ENCODE measurements at regions not wholly inside any gene's neighbourhood (a gene's known extent, or its start where the extent isn't known, plus 50 kb on each side); places are given as distances from the start of the nearest gene placed in this dataset.

DNA sequence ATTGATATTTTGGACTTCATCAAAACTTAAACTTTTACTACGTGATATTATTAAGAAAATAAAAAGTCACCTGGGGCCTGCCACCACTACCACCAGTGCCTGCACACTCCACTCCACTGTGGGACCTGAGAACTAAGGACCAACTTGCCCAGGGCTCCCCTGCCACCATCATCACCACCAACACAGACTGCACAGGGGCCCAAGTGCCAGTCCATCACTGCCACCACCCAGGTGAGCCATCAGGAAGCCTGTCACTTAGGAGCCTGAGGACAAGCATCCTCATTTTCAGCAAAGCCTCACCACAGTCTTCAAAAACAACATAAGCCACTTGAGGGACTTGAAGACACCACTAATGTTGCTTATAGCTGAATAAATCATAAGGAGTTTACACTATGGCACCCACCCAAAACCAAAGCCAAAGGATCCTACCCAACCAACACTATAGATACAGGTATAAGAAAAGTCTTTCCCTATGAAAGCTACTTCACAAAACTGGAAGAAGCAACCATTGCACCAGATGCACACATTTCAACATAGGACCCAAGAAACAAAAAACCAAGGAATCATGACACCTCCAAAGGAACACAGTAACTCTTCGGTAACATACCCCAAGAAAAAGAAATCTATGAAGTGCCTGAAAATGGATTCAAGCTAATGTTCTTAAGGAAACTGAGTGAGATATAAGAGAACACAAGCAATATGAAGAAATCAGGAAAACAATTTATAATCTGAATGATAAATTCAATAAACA, 73.6 kb upstream of the GNAZ start:
- peaks cover 3% of the 10 kb centered on the region; the same call in 1 of the 2 replicates for H3K27me3 Mint-ChIP-seq (ENCODE audit: insufficient read depth)
- TF ChIP-seq, protein P1, sequence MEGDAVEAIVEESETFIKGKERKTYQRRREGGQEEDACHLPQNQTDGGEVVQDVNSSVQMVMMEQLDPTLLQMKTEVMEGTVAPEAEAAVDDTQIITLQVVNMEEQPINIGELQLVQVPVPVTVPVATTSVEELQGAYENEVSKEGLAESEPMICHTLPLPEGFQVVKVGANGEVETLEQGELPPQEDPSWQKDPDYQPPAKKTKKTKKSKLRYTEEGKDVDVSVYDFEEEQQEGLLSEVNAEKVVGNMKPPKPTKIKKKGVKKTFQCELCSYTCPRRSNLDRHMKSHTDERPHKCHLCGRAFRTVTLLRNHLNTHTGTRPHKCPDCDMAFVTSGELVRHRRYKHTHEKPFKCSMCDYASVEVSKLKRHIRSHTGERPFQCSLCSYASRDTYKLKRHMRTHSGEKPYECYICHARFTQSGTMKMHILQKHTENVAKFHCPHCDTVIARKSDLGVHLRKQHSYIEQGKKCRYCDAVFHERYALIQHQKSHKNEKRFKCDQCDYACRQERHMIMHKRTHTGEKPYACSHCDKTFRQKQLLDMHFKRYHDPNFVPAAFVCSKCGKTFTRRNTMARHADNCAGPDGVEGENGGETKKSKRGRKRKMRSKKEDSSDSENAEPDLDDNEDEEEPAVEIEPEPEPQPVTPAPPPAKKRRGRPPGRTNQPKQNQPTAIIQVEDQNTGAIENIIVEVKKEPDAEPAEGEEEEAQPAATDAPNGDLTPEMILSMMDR (IDR thresholded peaks at IDR 0.05): no peak
- H3K4me3 Mint-ChIP-seq: no peak overlapping the region
- H3K27ac Mint-ChIP-seq: no peak overlapping the region
- no peaks in the 10 kb centered on the region; the same call in 1 of the 2 replicates for H3K36me3 Mint-ChIP-seq (ENCODE audit: low read depth)
- no peak for DNase-seq
- peaks cover 13% of the 10 kb centered on the region for H3K9me3 Mint-ChIP-seq
- no peaks in the 10 kb centered on the region for H3K4me1 Mint-ChIP-seq (ENCODE audit: low read depth)

DNA sequence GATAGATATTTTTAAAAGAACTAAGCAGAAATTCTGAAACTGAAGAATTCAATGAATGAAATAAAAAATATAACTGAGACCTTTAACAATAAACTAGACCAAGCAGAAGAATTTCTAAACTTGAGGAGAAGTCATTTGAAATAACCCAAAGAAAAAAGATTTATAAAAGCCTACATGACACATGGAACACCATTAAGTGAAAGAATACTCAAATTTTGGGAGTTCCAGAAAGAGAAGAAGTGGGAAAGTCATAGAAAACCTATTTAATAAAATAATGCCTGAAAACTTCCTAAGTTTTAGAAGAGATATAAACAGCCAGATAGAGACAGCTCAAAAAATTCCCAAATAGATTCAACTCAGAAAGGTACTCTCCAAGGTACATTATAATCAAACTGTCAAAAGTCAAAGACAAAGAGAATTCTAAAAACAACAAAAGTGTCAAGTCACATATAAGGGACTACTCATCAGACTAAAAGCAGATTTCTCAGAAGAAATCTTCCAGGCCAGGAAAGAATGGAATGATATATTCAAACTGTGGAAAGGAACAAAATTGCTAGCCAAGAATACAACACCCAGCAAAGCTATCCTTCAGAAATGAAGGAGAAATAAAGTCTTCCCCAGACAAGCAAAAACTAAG, 72.9 kb upstream of the GNAZ start:
- no peak overlapping the region for H3K27ac Mint-ChIP-seq
- H3K27me3 Mint-ChIP-seq (ENCODE audit: insufficient read depth): peaks cover 3% of the 10 kb centered on the region; the same call in 1 of the 2 replicates
- peaks cover 13% of the 10 kb centered on the region for H3K9me3 Mint-ChIP-seq
- TF ChIP-seq, protein P1 (IDR thresholded peaks at IDR 0.05): no peak
- DNase-seq: no peak
- no peak overlapping the region for H3K4me3 Mint-ChIP-seq
- H3K4me1 Mint-ChIP-seq (ENCODE audit: low read depth): no peaks in the 10 kb centered on the region
- H3K36me3 Mint-ChIP-seq (ENCODE audit: low read depth): no peaks in the 10 kb centered on the region; the same call in 1 of the 2 replicates

DNA sequence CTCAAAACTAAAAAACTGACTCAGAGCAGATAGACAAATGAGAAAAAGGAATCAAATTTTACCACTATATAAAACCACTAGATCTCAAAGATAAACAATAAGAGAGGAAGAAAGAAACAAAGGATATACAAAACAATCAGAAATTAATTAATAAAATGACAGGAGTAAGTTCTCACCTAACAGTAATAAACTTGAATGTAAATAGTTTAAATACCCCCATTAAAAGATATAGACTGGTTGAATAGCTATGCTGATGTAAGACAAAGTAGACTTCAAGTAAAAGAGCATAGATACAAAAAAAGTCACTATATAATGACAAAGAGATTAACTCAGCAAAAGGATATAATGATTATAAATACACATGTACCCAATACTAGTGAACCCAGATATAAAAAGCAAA, 72.3 kb upstream of the GNAZ start:
- TF ChIP-seq, protein P1 (IDR thresholded peaks at IDR 0.05): no peak
- Mint-ChIP-seq H3K4me3 (no peak overlapping the region), H3K4me1 (ENCODE audit: low read depth) (no peaks in the 10 kb centered on the region), H3K27ac (no peak overlapping the region), H3K27me3 (ENCODE audit: insufficient read depth) (peaks cover 3% of the 10 kb centered on the region; the same call in 1 of the 2 replicates), H3K9me3 (peaks cover 13% of the 10 kb centered on the region), H3K36me3 (ENCODE audit: low read depth) (no peaks in the 10 kb centered on the region; the same call in 1 of the 2 replicates)
- no peak for DNase-seq

DNA sequence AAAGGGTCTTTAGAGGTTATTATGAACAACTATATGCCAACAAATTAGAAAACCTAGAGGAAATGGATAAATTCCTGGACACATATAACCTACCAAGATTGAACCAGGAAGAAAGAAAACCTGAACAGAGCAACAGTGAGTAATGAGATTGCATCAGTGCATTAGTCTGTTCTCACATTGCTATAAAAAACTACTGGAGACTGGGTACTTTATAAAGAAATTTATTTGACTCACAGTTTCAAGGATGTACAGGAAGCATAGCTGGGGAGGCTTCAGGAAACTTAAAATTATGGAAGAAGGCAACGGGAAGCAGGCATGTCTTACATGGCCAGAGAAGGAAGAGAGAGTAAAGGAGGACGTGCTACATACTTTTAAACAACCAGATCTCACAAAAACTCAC, 70.8 kb upstream of the GNAZ start:
- H3K27me3 Mint-ChIP-seq (ENCODE audit: insufficient read depth): peaks cover 3% of the 10 kb centered on the region; the same call in 1 of the 2 replicates
- H3K4me3 Mint-ChIP-seq: no peak overlapping the region
- no peak overlapping the region for H3K27ac Mint-ChIP-seq
- TF ChIP-seq, protein P1 (IDR thresholded peaks at IDR 0.05): no peak
- peaks cover 13% of the 10 kb centered on the region for H3K9me3 Mint-ChIP-seq
- H3K4me1 Mint-ChIP-seq (ENCODE audit: low read depth): no peaks in the 10 kb centered on the region
- no peaks in the 10 kb centered on the region; the same call in 1 of the 2 replicates for H3K36me3 Mint-ChIP-seq (ENCODE audit: low read depth)
- DNase-seq: no peak

DNA sequence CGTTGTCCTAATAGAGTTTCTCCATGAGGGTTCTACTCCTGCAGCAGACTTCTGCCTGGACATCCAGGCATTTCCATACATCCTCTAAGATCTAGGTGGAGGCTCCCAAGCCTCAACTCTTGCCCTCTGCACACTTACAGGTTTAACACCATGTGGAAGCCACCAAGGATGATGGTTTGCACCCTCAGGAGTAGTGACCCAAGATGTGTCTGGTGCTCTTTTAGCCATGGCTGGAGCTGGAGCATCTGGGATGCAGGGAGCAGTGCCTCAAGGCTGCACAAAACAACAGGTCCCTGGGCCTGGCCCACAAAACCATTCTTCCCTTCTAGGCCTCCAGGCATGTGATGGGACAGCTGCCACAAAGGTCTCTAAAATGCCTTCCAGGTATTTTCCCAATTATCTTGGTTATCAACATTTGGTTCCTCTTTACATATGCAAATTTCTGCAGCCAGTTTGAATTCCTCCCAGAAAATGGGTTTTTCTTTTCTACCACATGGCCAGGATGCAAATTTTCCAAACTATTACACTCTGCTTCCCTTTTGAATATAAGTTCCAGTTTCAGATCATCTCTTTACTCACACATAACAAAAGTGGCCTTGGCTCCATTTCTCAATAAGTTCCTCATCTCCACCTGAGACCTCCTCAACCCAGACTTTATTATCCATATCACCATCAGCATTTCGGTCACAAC, 69.5 kb upstream of the GNAZ start:
- Mint-ChIP-seq H3K4me1 (ENCODE audit: low read depth) (no peaks in the 10 kb centered on the region), H3K36me3 (ENCODE audit: low read depth) (no peaks in the 10 kb centered on the region; the same call in 1 of the 2 replicates), H3K27ac (no peak overlapping the region), H3K27me3 (ENCODE audit: insufficient read depth) (peaks cover under 1% of the 10 kb centered on the region), H3K4me3 (no peak overlapping the region), H3K9me3 (peaks cover 13% of the 10 kb centered on the region)
- TF ChIP-seq, protein P1 (IDR thresholded peaks at IDR 0.05): no peak
- no peak for DNase-seq
